ENCODE measurements at regions not wholly inside any gene's neighbourhood (a gene's known extent, or its start where the extent isn't known, plus 50 kb on each side); places are given as distances from the start of the nearest gene placed in this dataset.

- Mint-ChIP-seq H3K27ac (no peak overlapping the region), H3K4me1 (no peaks in the 10 kb centered on the region), H3K9me3 (peaks cover 22% of the 10 kb centered on the region), H3K4me3 (no peak overlapping the region), H3K36me3 (ENCODE audit: low read depth) (no peaks in the 10 kb centered on the region), H3K27me3 (no peaks in the 10 kb centered on the region)
- DNase-seq (no peak), ATAC-seq (no peak)
These were observed 696.1 kb upstream of the TMEM132C start for GRCh38 chr12:127570793-127571360.

DNA sequence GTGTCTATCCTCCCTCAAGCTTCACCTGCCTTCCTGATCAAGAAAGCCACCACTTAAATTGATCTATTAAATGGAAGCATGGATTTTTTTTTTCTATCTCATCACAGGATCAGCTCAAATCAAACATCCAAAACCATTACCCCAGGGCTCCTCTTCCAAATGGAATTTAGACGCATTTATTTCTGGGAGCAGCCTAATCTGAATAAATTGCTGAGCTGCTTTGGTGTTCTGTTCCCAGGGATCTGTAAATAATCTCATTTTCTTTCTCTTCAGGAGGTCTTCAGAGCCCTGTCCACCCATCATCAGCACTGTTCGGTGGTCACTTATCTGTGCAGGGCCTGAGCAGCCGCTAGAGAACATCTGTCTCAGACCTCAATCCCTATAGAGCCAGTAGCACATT, 695.4 kb upstream of the TMEM132C start:
- Mint-ChIP-seq H3K9me3 (peaks cover 22% of the 10 kb centered on the region), H3K36me3 (ENCODE audit: low read depth) (no peaks in the 10 kb centered on the region), H3K4me1 (no peaks in the 10 kb centered on the region), H3K4me3 (no peak overlapping the region), H3K27ac (no peak overlapping the region), H3K27me3 (no peaks in the 10 kb centered on the region)
- DNase-seq, result no peak
- no peak for ATAC-seq

DNA sequence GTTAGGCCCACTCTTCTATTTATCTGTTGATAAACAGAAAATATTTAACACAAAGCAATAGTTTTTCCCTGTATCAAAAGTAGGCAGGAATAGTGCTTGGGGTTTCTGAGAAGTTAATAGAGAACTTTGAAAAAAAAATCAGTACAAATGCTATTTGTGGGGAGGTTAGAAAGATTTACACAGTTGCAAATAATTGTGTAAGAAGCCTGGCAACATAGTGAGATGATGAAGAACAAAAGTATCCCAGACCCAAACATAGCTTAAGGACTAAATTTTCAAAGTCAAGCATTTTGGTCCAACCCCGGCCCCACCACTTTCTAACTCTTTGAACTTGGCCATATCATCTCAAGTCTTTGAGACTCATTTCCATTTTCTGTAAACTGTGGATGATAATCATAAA, 687.5 kb upstream of the TMEM132C start:
- Mint-ChIP-seq H3K4me3 (no peak overlapping the region), H3K36me3 (ENCODE audit: low read depth) (no peaks in the 10 kb centered on the region), H3K27ac (no peak overlapping the region), H3K27me3 (no peaks in the 10 kb centered on the region), H3K9me3 (peaks cover 7% of the 10 kb centered on the region), H3K4me1 (no peaks in the 10 kb centered on the region)
- ATAC-seq (no peak), DNase-seq (no peak)

- Mint-ChIP-seq H3K4me1 (no peaks in the 10 kb centered on the region), H3K9me3 (peaks cover 7% of the 10 kb centered on the region), H3K27ac (no peak overlapping the region), H3K36me3 (ENCODE audit: low read depth) (no peaks in the 10 kb centered on the region), H3K27me3 (no peaks in the 10 kb centered on the region), H3K4me3 (no peak overlapping the region)
- ATAC-seq (no peak), DNase-seq (no peak)
These were observed 684.9 kb upstream of the TMEM132C start for GRCh38 chr12:127582074-127582473.

- Mint-ChIP-seq H3K36me3 (ENCODE audit: low read depth) (no peaks in the 10 kb centered on the region), H3K9me3 (peaks cover 4% of the 10 kb centered on the region), H3K27me3 (no peaks in the 10 kb centered on the region), H3K27ac (no peak overlapping the region), H3K4me3 (no peak overlapping the region), H3K4me1 (no peaks in the 10 kb centered on the region)
- ATAC-seq, result no peak
- no peak for DNase-seq
These were observed 683.9 kb upstream of the TMEM132C start for GRCh38 chr12:127583041-127583440.

- no peaks in the 10 kb centered on the region for H3K4me1 Mint-ChIP-seq
- no peak for DNase-seq
- no peak overlapping the region for H3K27ac Mint-ChIP-seq
- H3K36me3 Mint-ChIP-seq (ENCODE audit: low read depth), result no peaks in the 10 kb centered on the region
- no peak for ATAC-seq
- no peaks in the 10 kb centered on the region for H3K27me3 Mint-ChIP-seq
- H3K4me3 Mint-ChIP-seq, result no peak overlapping the region
- peaks cover 8% of the 10 kb centered on the region for H3K9me3 Mint-ChIP-seq
These were observed 678.7 kb upstream of the TMEM132C start for GRCh38 chr12:127588249-127588648.

- Mint-ChIP-seq H3K27me3 (peaks cover 3% of the 10 kb centered on the region), H3K36me3 (ENCODE audit: low read depth) (no peaks in the 10 kb centered on the region), H3K27ac (no peak overlapping the region), H3K9me3 (peaks cover 4% of the 10 kb centered on the region), H3K4me3 (no peak overlapping the region), H3K4me1 (no peaks in the 10 kb centered on the region)
- no peak for DNase-seq
- no peak for ATAC-seq
These were observed 677.4 kb upstream of the TMEM132C start for GRCh38 chr12:127589541-127589940.

DNA sequence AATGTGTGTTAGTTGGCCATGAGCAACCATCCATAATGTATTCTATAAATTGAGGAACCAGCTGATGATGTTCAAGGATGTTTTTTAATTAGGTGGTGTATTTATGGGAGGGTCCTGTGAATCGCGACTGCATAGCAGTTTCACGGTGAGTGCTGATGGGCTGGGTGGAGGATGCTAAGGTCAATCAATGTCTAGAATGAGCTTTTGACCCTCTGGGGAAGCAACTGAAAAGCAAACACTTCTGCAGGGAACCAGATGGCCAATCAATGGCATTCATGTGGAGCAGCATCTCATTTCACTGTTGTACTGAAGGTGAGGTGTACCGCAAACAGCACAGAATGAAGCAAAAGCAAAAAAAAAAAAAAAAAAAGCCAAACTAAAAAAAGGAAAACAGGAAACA, 676.1 kb upstream of the TMEM132C start:
- H3K9me3 Mint-ChIP-seq, result peaks cover 4% of the 10 kb centered on the region
- DNase-seq, result no peak

DNA sequence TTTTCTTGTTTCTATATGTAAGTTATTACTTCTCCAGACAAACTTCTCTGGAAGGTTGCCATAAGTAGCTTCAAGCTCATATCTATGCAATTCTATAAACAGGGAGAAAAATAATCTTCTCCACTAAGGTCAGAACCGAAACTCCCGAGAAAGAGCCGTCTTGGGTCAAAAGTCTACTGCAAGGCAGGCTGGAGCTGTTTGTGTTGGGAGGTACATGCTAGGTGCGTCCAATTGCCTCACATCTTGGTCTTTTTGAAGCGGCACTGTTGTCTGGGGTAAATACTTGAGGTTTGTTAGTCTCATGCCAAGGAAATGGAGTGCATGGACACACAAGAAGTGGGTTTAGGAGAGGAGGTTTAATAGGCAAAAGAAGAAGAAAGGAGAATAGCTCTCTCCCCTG, 674.7 kb upstream of the TMEM132C start:
- ATAC-seq (no peak), DNase-seq (no peak)
- peaks cover 3% of the 10 kb centered on the region for H3K27me3 Mint-ChIP-seq
- no peak overlapping the region for H3K4me3 Mint-ChIP-seq
- no peaks in the 10 kb centered on the region for H3K36me3 Mint-ChIP-seq (ENCODE audit: low read depth)
- no peaks in the 10 kb centered on the region for H3K4me1 Mint-ChIP-seq
- no peak overlapping the region for H3K27ac Mint-ChIP-seq
- H3K9me3 Mint-ChIP-seq, result peaks cover 10% of the 10 kb centered on the region

More for the DNA sequence above, 676.1 kb upstream of the TMEM132C start:
- ATAC-seq, result no peak
- Mint-ChIP-seq H3K27ac (no peak overlapping the region), H3K4me1 (no peaks in the 10 kb centered on the region), H3K4me3 (no peak overlapping the region), H3K27me3 (peaks cover 3% of the 10 kb centered on the region), H3K36me3 (ENCODE audit: low read depth) (no peaks in the 10 kb centered on the region)

DNA sequence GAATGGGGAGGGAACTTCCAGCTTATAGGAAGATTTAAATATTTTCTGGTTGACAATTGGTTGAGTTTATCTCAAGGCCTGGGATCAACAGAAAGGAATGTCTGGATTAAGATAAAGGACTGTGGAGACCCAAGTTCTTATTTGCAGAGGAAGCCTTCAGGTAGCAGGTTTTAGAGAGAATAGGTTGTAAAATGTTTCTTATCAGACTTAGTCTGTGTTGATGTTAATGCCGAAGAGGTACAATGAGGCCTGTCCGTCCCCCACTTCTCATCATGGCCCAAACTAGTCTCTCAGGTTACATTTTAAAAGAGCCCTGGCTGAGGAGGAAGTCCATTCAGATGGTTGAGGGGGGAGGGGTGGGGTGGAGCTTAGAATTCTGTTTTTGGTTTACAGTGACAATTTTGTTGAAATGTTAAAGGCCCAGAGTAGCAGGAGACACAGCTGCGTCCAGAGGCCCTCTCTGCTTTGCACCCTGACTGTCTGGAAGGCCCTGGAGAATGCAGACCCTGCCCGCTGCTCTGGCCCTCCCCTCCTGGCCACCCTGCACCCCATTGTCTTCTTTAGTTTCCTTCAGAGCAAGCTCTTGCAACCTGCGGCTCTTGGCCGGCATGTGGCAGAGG, 672.5 kb upstream of the TMEM132C start:
- Mint-ChIP-seq H3K4me1 (no peaks in the 10 kb centered on the region), H3K27ac (no peak overlapping the region), H3K36me3 (ENCODE audit: low read depth) (no peaks in the 10 kb centered on the region), H3K27me3 (peaks cover 3% of the 10 kb centered on the region), H3K4me3 (no peak overlapping the region), H3K9me3 (peaks cover 10% of the 10 kb centered on the region)
- ATAC-seq (no peak), DNase-seq (no peak)

DNA sequence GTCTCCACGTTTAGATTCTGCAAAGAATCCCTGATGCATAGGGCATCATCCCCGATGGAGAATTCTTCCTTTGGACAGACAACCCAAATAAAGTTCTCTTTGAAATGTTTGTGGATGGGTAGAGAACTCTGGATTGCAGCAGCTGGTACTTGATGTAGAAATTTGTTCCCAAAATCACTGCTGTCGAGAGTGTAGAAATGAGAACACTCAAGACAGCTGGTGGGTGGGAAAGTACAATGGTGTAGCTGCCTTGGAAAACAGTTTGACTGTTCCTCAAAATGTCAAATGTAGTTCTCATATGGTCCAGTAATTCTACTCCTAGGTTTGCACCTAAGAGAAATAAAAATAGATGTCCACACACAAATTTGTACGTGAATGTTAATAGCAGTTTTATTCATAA, 671.5 kb upstream of the TMEM132C start:
- Mint-ChIP-seq H3K4me1 (no peaks in the 10 kb centered on the region), H3K27ac (no peak overlapping the region), H3K27me3 (peaks cover 3% of the 10 kb centered on the region), H3K36me3 (ENCODE audit: low read depth) (no peaks in the 10 kb centered on the region), H3K4me3 (no peak overlapping the region), H3K9me3 (peaks cover 7% of the 10 kb centered on the region)
- DNase-seq (no peak), ATAC-seq (no peak)

GRCh38 chr12:127596891-127597290, 670.1 kb upstream of the TMEM132C start:
- Mint-ChIP-seq H3K27ac (no peak overlapping the region), H3K36me3 (ENCODE audit: low read depth) (no peaks in the 10 kb centered on the region), H3K27me3 (peaks cover 3% of the 10 kb centered on the region), H3K9me3 (peaks cover 7% of the 10 kb centered on the region), H3K4me1 (no peaks in the 10 kb centered on the region), H3K4me3 (no peak overlapping the region)
- DNase-seq (no peak), ATAC-seq (no peak)

DNA sequence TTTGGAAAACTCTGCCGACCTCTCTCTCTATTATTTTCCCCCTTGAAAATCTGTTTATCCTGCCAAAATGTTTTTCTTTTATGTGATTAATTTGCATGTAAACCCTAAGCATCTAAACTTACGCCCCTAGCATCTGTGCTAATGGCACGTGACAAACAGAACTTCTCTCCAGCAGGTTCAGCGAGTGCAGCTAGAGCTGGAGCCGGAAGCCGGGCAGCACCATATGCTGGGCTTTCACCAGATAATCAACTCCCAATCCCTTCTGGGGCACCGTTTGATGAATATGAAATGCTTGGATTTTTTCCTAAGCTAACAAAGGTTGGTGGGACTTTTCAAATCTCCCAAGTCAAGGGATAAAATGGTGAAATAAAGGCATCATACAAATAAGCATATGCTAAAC, 667.5 kb upstream of the TMEM132C start:
- Mint-ChIP-seq H3K36me3 (ENCODE audit: low read depth) (no peaks in the 10 kb centered on the region), H3K4me3 (no peak overlapping the region), H3K27ac (no peak overlapping the region), H3K4me1 (no peaks in the 10 kb centered on the region), H3K9me3 (peaks cover 10% of the 10 kb centered on the region), H3K27me3 (no peaks in the 10 kb centered on the region)
- no peak for ATAC-seq
- no peak for DNase-seq

GRCh38 chr12:127600211-127600610, 666.8 kb upstream of the TMEM132C start:
- Mint-ChIP-seq H3K27ac (no peak overlapping the region), H3K4me3 (no peak overlapping the region), H3K36me3 (ENCODE audit: low read depth) (no peaks in the 10 kb centered on the region), H3K9me3 (peaks cover 12% of the 10 kb centered on the region), H3K27me3 (no peaks in the 10 kb centered on the region), H3K4me1 (no peaks in the 10 kb centered on the region)
- no peak for ATAC-seq
- no peak for DNase-seq

- Mint-ChIP-seq H3K9me3 (peaks cover 9% of the 10 kb centered on the region), H3K4me3 (no peak overlapping the region), H3K36me3 (ENCODE audit: low read depth) (no peaks in the 10 kb centered on the region), H3K27me3 (no peaks in the 10 kb centered on the region), H3K4me1 (no peaks in the 10 kb centered on the region), H3K27ac (no peak overlapping the region)
- ATAC-seq (no peak), DNase-seq (no peak)
These were observed 660.4 kb upstream of the TMEM132C start for GRCh38 chr12:127606476-127607015.
